CD14-positive monocyte (primary cell): ENCODE measurements at regions not wholly inside any gene's neighbourhood (a gene's known extent, or its start where the extent isn't known, plus 50 kb on each side); places are given as distances from the start of the nearest gene placed in this dataset.

Experiments used
- DNase-seq, 3 donors: peaks; one replicate each; pipeline ENCODE4 v3.0.0-alpha.2; 2011 to 2022
- H2AFZ ChIP-seq: 2 replicates; pipeline ENCODE4 v1.6.0; 2012; ENCODE audit warnings: mild to moderate bottlenecking, low read depth, low read length, inconsistent platforms; ENCODE audit not compliant: insufficient read depth, poor library complexity, severe bottlenecking
- H3K27ac ChIP-seq, 2 donors: 1 replicate in 1 of 2; 2 replicates in 1 of 2; pipeline ENCODE4 v1.5.1; 2012 to 2013; ENCODE audit warnings: low read length in 2 of 2, control low read depth in 1 of 2, inconsistent platforms in 1 of 2, low read depth in 1 of 2, mild to moderate bottlenecking in 1 of 2
- H3K27me3 ChIP-seq, 2 donors: one replicate each; pipeline versions ENCODE4 v1.6.0 to v1.6.1; 2011 to 2013; ENCODE audit warnings: low read length in 2 of 2; ENCODE audit not compliant: control insufficient read depth in 2 of 2, insufficient read depth in 2 of 2
- H3K36me3 ChIP-seq, 2 donors: replicated peaks in 1 of 2; 1 replicate in 1 of 2; 2 replicates in 1 of 2; pipeline versions ENCODE4 v1.5.1 to v1.6.1; 2012 to 2013; ENCODE audit warnings: low read length in 2 of 2, control low read depth in 1 of 2, inconsistent platforms in 1 of 2, mild to moderate bottlenecking in 1 of 2; ENCODE audit not compliant: insufficient read depth in 2 of 2, control insufficient read depth in 1 of 2
- H3K4me1 ChIP-seq, 2 donors: 1 replicate in 1 of 2; 2 replicates in 1 of 2; pipeline versions ENCODE4 v1.5.1 to v1.6.1; 2012 to 2013; ENCODE audit warnings: low read length in 2 of 2, control low read depth in 1 of 2, inconsistent platforms in 1 of 2, mild to moderate bottlenecking in 1 of 2, moderate library complexity in 1 of 2; ENCODE audit not compliant: insufficient read depth in 2 of 2, control insufficient read depth in 1 of 2
- H3K4me2 ChIP-seq: replicated peaks from 2 replicates; pipeline ENCODE3; 2012; ENCODE audit warnings: low read length, moderate library complexity, mild to moderate bottlenecking; ENCODE audit not compliant: poor library complexity, severe bottlenecking; ENCODE audit errors: extremely low read depth
- H3K4me3 ChIP-seq, 3 experiments: fragments of 200-600 bp in 1 of 3; sonication (generic) in 1 of 3; replicated peaks in 1 of 3; 1 replicate in 2 of 3; 2 replicates in 1 of 3; pipeline ENCODE4 v1.5.1; 2011 to 2013; ENCODE audit warnings: low read length in 3 of 3, mild to moderate bottlenecking in 3 of 3, control low read depth in 2 of 3, low read depth in 2 of 3, inconsistent platforms in 1 of 3, moderate library complexity in 1 of 3
- H3K79me2 ChIP-seq: 2 replicates; pipeline ENCODE4 v1.6.0; 2012; ENCODE audit warnings: mild to moderate bottlenecking, control low read depth, inconsistent platforms, low read length, moderate library complexity; ENCODE audit not compliant: insufficient read depth
- H3K9ac ChIP-seq: 2 replicates; pipeline ENCODE4 v1.6.0; 2017; ENCODE audit warnings: low read length, mild to moderate bottlenecking; ENCODE audit not compliant: insufficient read depth, poor library complexity, severe bottlenecking
- H3K9me3 ChIP-seq, 2 donors: replicated peaks in 1 of 2; 1 replicate in 1 of 2; 2 replicates in 1 of 2; pipeline versions ENCODE4 v1.5.1 to v1.6.1; 2012 to 2013; ENCODE audit warnings: low read length in 2 of 2, control low read depth in 1 of 2; ENCODE audit not compliant: control insufficient read depth in 1 of 2, insufficient read depth in 1 of 2
- H4K20me1 ChIP-seq: 2 replicates; pipeline ENCODE4 v1.6.0; 2012; ENCODE audit warnings: mild to moderate bottlenecking, low read length, control low read depth, moderate library complexity; ENCODE audit not compliant: insufficient read depth
- H3K27ac Mint-ChIP-seq, 7 donors: one replicate each; pipeline ENCODE4 v1.8.0; 2020; ENCODE audit warnings: mild to moderate bottlenecking in 7 of 7, mixed read lengths in 7 of 7, moderate library complexity in 6 of 7, inconsistent platforms in 2 of 7
- H3K27me3 Mint-ChIP-seq, 3 donors: one replicate each; pipeline ENCODE4 v1.8.0; 2021 to 2022; ENCODE audit warnings: low read depth in 3 of 3, mild to moderate bottlenecking in 3 of 3, mixed read lengths in 3 of 3, moderate library complexity in 3 of 3, inconsistent platforms in 1 of 3
- H3K36me3 Mint-ChIP-seq, 2 donors: one replicate each; pipeline ENCODE4 v1.8.0; 2020; ENCODE audit warnings: mixed read lengths in 2 of 2, inconsistent platforms in 1 of 2, mild to moderate bottlenecking in 1 of 2
- H3K4me1 Mint-ChIP-seq: one replicate; pipeline ENCODE4 v1.8.0; 2020; ENCODE audit warnings: mild to moderate bottlenecking, mixed read lengths
- H3K4me3 Mint-ChIP-seq, 2 donors: one replicate each; pipeline ENCODE4 v1.8.0; 2020; ENCODE audit warnings: mild to moderate bottlenecking in 2 of 2, mixed read lengths in 2 of 2, moderate library complexity in 1 of 2
- H3K9me3 Mint-ChIP-seq, 7 donors: one replicate each; pipeline ENCODE4 v1.8.0; 2020 to 2022; ENCODE audit warnings: mixed read lengths in 7 of 7, mild to moderate bottlenecking in 6 of 7, moderate library complexity in 6 of 7, inconsistent platforms in 2 of 7
- WGBS: methylation state at CpG from one replicate; pipeline ENCODE4 v1.1.5; 2013; ENCODE audit warnings: missing lambda C conversion rate; ENCODE audit not compliant: insufficient coverage; 5-methylcytosine and 5-hydroxymethylcytosine counted together
- intact Hi-C, 2 donors: fragments of 100-400 bp; cut with micrococcal nuclease; formaldehyde crosslinking; loops; one replicate each; pipeline versions ENCODE4 v1.15.0 to v1.15.1; 2023
- TF ChIP-seq, protein P1 (sequence below): fragments of 200-600 bp; IDR thresholded peaks from one replicate; pipeline ENCODE4 v1.8.0; 2022; ENCODE audit warnings: antibody characterized with exemption, mild to moderate bottlenecking

DNA sequence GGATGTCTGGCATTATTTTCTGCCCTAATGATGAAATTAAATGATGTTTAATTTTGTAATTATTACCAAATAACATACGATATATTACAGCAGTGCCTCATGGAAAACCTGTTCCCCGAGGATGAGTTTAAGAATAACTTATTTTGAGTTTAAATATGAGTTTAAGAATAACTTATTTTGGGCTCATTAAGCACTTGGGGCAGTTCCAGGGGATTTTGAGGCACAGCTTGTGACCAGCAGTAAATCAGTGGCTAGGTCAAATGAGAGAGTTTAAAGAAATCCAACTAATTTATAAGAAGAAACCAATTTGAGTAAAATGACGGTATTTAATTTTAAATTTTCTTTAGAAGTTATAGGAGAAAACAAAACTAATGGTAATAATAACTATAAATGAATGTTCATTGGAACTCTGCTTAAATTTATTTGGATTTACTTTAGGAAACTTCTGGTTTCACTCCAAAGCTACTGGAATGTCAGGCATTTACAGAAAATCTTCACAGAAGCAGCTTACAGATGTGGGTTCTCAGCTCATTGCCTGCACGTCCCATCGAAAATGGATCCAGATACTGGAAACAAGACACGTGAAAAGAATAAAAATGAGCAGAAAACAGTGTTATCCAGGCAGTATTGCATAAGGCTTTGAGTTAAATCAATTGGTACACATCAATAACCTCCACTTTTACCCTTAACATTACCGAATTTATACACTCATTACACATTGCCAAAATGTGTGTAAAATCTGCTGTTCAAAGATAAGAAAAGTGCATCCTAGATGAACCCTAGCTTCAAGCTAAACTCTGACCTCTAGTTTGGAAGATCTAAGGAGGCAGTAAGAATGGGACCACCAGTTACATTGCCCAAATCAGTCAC is 784.5 kb upstream of the IGFBP3 start:
- Histone ChIP-seq H4K20me1 (no peaks in the 10 kb centered on the region), H3K36me3 (no peaks in the 10 kb centered on the region), H2AFZ (no peak overlapping the region), H3K9me3 (no peaks in the 10 kb centered on the region), H3K4me2 (no peak overlapping the region), H3K27ac (no peak overlapping the region), H3K4me3 (no peak overlapping the region), H3K4me1 (no peaks in the 10 kb centered on the region), H3K79me2 (no peaks in the 10 kb centered on the region), H3K9ac (no peak overlapping the region), H3K27me3 (no peaks in the 10 kb centered on the region)
- no peak for DNase-seq
- H3K27ac Mint-ChIP-seq = no peak overlapping the region
- intact Hi-C loops = no loop called here
- no peak overlapping the region for H3K4me3 Mint-ChIP-seq
- no peaks in the 10 kb centered on the region for H3K36me3 Mint-ChIP-seq
- peaks cover 0 to 2% (median 0%) of the 10 kb centered on the region in 3 donors for H3K27me3 Mint-ChIP-seq
- peaks cover 0 to 7% (median 4%) of the 10 kb centered on the region in 7 donors for H3K9me3 Mint-ChIP-seq
- WGBS = 100% methylated on average over 4 of the region's 7 CpGs
- TF ChIP-seq, protein P1, sequence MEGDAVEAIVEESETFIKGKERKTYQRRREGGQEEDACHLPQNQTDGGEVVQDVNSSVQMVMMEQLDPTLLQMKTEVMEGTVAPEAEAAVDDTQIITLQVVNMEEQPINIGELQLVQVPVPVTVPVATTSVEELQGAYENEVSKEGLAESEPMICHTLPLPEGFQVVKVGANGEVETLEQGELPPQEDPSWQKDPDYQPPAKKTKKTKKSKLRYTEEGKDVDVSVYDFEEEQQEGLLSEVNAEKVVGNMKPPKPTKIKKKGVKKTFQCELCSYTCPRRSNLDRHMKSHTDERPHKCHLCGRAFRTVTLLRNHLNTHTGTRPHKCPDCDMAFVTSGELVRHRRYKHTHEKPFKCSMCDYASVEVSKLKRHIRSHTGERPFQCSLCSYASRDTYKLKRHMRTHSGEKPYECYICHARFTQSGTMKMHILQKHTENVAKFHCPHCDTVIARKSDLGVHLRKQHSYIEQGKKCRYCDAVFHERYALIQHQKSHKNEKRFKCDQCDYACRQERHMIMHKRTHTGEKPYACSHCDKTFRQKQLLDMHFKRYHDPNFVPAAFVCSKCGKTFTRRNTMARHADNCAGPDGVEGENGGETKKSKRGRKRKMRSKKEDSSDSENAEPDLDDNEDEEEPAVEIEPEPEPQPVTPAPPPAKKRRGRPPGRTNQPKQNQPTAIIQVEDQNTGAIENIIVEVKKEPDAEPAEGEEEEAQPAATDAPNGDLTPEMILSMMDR = no peak
- no peaks in the 10 kb centered on the region for H3K4me1 Mint-ChIP-seq

DNA sequence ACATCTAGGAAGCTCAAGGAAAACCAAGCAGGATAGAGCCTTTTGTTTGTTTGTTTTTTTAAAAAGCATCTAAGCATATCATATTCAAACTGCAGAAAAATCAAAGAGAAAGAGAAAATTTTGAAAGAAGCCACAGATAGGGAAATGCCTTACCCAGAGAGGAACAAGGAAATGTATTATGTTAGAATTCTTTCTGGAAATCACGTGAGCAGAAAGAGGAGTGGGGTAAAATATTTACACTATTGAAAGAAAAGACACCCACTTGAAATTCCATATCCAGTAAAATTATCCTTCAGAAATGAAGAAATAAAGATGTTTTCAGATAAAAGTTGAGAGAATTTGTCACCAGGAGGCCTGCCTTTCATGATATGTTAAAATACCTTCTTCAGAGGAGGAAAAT is 775.7 kb upstream of the IGFBP3 start:
- Histone ChIP-seq H3K27ac (no peak overlapping the region), H3K79me2 (no peaks in the 10 kb centered on the region), H4K20me1 (no peaks in the 10 kb centered on the region), H3K4me1 (no peaks in the 10 kb centered on the region), H3K9me3 (no peaks in the 10 kb centered on the region), H2AFZ (no peak overlapping the region), H3K27me3 (no peaks in the 10 kb centered on the region), H3K9ac (no peak overlapping the region), H3K4me2 (no peak overlapping the region), H3K4me3 (no peak overlapping the region), H3K36me3 (no peaks in the 10 kb centered on the region)
- no peaks in the 10 kb centered on the region for H3K27me3 Mint-ChIP-seq
- H3K4me3 Mint-ChIP-seq = no peak overlapping the region
- no peaks in the 10 kb centered on the region for H3K4me1 Mint-ChIP-seq
- TF ChIP-seq, protein P1 = no peak
- no peaks in the 10 kb centered on the region for H3K36me3 Mint-ChIP-seq
- H3K27ac Mint-ChIP-seq = no peak overlapping the region
- H3K9me3 Mint-ChIP-seq = peaks cover 0 to 5% (median 3%) of the 10 kb centered on the region in 7 donors
- intact Hi-C loops = no loop called here
- no CpG with 5 or more reads among the region's 1 CpG for whole genome bisulfite sequencing
- DNase-seq = no peak
